PFSK-1 (cell line): ENCODE measurements at regions not wholly inside any gene's neighbourhood (a gene's known extent, or its start where the extent isn't known, plus 50 kb on each side); places are given as distances from the start of the nearest gene placed in this dataset.

ENCODE experiments used
- FOXP2 ChIP-seq: optimal IDR thresholded peaks from 2 replicates; pipeline ENCODE3; 2011; ENCODE audit warnings: borderline replicate concordance, control low read depth, inconsistent platforms; ENCODE audit not compliant: insufficient read depth; ENCODE audit errors: extremely low read length, extremely low read depth
- POLR2AphosphoS5 ChIP-seq: IDR thresholded peaks from 2 replicates; pipeline ENCODE4 v1.6.1; 2012; ENCODE audit warnings: low read depth, mild to moderate bottlenecking, control low read depth, low read length, moderate library complexity
- SIN3A ChIP-seq: IDR thresholded peaks from 2 replicates; pipeline ENCODE4 v1.6.1; 2012; ENCODE audit warnings: mild to moderate bottlenecking, low read length, moderate library complexity, borderline replicate concordance; ENCODE audit not compliant: insufficient read depth
- TAF1 ChIP-seq: IDR thresholded peaks from 2 replicates; pipeline ENCODE4 v1.6.1; 2012; ENCODE audit warnings: low read length, control low read depth, borderline replicate concordance; ENCODE audit not compliant: insufficient read depth
- TF ChIP-seq, protein P1 (sequence below), 2 experiments: IDR thresholded peaks; 2 replicates each; pipeline versions ENCODE4 v1.6.1 to v1.8.0; 2011 to 2012; ENCODE audit warnings: low read depth in 2 of 2, low read length in 2 of 2, control low read depth in 1 of 2, inconsistent platforms in 1 of 2, mild to moderate bottlenecking in 1 of 2, moderate library complexity in 1 of 2; ENCODE audit not compliant: insufficient read depth in 1 of 2

DNA sequence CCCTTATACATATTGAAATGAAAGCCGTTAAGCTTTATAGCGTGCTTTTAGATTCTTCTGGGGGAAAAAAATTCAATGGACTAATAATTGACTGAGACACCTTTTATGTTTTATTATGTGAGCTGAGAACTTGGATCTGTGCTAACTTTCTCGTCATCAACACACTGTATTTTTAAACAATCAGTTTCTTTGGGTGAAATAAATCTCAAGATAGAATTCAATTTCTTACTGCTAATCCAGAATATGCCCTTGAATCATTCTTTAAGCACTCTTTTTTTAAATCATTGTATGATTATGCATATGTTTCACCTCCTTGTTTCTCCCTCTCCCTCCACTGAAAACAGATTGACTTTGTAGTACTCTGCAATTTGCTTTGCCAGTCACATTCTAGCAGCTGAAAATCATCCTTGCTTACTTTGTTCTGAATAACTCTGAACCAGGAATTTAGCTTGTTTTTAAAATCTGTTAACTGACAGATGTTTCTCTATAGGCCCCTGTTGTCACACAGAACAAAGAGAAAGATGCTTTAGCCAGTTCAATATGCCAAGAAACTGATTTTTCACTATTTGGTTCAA, 81.5 kb downstream of the SLIT2 start:
- TF ChIP-seq TAF1 (no peak), POLR2AphosphoS5 (no peak)

DNA sequence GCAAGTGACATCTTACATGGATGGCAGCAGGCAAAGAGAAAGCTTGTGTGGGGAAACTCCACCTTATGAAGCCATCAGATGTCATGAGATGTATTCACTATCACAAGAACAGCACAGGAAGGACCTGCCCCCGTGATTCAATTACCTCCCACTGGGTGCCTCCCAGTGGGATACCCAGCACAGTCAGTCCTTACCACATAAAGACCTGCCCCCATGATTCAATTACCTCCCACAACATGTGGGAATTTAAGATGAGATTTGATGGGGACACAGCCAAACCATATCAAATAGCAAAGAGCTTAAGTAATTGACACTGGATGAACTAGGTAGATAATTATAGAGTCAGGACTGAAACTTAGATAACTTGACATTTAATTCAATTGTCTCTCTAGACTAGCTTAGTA, 85.6 kb downstream of the SLIT2 start:
- no peak for TF ChIP-seq TAF1
- TF ChIP-seq, protein P1, sequence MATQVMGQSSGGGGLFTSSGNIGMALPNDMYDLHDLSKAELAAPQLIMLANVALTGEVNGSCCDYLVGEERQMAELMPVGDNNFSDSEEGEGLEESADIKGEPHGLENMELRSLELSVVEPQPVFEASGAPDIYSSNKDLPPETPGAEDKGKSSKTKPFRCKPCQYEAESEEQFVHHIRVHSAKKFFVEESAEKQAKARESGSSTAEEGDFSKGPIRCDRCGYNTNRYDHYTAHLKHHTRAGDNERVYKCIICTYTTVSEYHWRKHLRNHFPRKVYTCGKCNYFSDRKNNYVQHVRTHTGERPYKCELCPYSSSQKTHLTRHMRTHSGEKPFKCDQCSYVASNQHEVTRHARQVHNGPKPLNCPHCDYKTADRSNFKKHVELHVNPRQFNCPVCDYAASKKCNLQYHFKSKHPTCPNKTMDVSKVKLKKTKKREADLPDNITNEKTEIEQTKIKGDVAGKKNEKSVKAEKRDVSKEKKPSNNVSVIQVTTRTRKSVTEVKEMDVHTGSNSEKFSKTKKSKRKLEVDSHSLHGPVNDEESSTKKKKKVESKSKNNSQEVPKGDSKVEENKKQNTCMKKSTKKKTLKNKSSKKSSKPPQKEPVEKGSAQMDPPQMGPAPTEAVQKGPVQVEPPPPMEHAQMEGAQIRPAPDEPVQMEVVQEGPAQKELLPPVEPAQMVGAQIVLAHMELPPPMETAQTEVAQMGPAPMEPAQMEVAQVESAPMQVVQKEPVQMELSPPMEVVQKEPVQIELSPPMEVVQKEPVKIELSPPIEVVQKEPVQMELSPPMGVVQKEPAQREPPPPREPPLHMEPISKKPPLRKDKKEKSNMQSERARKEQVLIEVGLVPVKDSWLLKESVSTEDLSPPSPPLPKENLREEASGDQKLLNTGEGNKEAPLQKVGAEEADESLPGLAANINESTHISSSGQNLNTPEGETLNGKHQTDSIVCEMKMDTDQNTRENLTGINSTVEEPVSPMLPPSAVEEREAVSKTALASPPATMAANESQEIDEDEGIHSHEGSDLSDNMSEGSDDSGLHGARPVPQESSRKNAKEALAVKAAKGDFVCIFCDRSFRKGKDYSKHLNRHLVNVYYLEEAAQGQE (IDR thresholded peaks at IDR 0.05; ENCODE audit: insufficient read depth in 1 of 2, low read depth in 2 of 2, low read length in 2 of 2): no peak

DNA sequence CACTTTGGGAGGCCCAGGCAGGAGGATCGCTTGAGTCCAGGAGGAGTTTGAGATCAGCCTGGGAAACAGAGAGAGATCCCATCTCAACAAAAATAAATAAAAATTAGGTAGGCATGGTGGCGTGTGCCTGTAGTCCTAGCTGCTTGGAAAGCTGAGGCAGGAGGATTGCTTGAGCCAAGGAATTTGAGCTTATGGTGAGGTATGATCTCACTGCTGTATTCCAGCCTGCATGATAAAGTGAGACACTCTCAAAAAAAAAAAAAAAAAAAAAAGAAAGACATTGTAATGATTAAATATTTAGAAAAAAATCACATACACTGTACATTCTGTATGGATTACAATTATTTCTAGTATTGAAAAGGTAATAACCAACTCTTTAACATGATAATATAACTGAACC, 87.1 kb downstream of the SLIT2 start:
- TF ChIP-seq FOXP2 (no peak), POLR2AphosphoS5 (no peak), SIN3A (no peak), TAF1 (no peak)
- TF ChIP-seq, protein P1 (IDR thresholded peaks at IDR 0.05; ENCODE audit: insufficient read depth in 1 of 2, low read depth in 2 of 2, low read length in 2 of 2): no peak

DNA sequence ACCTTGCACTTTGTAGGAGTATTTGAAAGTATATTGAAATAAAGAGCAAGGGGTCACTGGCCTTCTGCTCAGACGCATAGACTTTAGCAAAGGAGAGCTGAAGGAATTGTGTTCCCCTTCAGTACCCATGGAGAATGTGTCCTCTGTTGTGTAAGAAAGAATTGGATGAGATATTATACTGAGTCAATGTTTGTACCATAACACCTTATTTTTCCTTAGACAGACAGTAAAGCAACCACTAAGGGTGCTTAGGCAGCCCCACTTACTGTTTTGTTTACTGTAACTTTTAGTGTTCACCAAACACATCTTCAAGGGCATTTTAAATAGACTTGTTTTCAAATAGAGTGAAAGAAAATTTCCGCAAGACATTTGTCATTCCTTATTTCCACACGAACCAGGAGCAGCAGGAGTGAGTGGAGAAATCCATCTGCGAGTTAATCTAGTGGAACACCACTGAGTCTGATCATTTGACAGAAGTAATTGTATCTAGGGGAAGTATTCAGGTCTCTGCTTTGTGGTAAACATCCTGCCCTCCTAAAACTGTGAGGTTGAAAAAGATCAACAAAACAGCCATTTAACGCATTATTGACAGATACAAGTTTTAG, 89.5 kb downstream of the SLIT2 start:
- no peak for TF ChIP-seq FOXP2
- TF ChIP-seq, protein P1 (IDR thresholded peaks at IDR 0.05; ENCODE audit: insufficient read depth in 1 of 2, low read depth in 2 of 2, low read length in 2 of 2): no peak
- TF ChIP-seq SIN3A: no peak
- no peak for TF ChIP-seq POLR2AphosphoS5
- no peak for TF ChIP-seq TAF1

DNA sequence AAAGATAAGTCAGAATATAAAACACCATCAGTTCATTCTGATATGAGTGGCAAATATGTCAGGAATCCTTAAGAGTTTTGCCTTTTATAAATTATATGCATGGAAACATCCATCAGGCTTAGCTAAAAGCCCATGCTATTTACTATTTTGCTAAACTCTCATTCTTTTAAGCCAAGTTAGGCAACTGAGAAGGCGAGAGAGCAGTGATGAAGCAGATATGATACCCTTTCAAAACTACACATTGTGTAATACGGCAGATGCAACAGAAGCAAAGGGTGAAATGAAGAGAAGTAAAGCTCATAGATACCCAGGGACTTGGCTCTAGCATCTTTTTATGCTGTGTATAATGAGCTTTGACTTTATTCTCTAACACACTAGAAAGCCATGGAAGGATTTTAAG, 95.8 kb downstream of the SLIT2 start:
- no peak for TF ChIP-seq SIN3A
- TF ChIP-seq, protein P1 (IDR thresholded peaks at IDR 0.05; ENCODE audit: insufficient read depth in 1 of 2, low read depth in 2 of 2, low read length in 2 of 2): no peak
- TF ChIP-seq FOXP2: no peak
- TF ChIP-seq POLR2AphosphoS5: no peak
- TF ChIP-seq TAF1: no peak
